Bronchial epithelial cell (primary cell): ENCODE measurements at regions not wholly inside any gene's neighbourhood (a gene's known extent, or its start where the extent isn't known, plus 50 kb on each side); places are given as distances from the start of the nearest gene placed in this dataset.

Source experiments
- DNase-seq: peaks from one replicate; pipeline ENCODE4 v3.0.0-alpha.2; 2010; ENCODE audit warnings: low read depth
- FAIRE-seq: peaks from 2 replicates; lab custom pipeline; 2011; peaks lifted over from hg19 to GRCh38; lab: Jason Lieb, UNC
- H3K27me3 ChIP-seq: 2 replicates; pipeline ENCODE4 v1.5.1; 2011; ENCODE audit warnings: low read length; ENCODE audit not compliant: control insufficient read depth, insufficient read depth
- H3K36me3 ChIP-seq: 2 replicates; pipeline ENCODE4 v1.5.1; 2011; ENCODE audit warnings: low read length; ENCODE audit not compliant: control insufficient read depth, insufficient read depth
- H3K4me3 ChIP-seq: 2 replicates; pipeline ENCODE4 v1.5.1; 2011; ENCODE audit warnings: mild to moderate bottlenecking, low read depth, low read length, control low read depth
- TF ChIP-seq, protein P1 (sequence below): IDR thresholded peaks from 2 replicates; pipeline ENCODE4 v1.5.1; 2011; ENCODE audit warnings: mild to moderate bottlenecking, moderate library complexity, low read length, control low read depth, inconsistent platforms; ENCODE audit not compliant: insufficient read depth, severe bottlenecking

GRCh38 chr1:186557147-186557777 lies 96.3 kb upstream of the PDC start:
- TF ChIP-seq, protein P1, sequence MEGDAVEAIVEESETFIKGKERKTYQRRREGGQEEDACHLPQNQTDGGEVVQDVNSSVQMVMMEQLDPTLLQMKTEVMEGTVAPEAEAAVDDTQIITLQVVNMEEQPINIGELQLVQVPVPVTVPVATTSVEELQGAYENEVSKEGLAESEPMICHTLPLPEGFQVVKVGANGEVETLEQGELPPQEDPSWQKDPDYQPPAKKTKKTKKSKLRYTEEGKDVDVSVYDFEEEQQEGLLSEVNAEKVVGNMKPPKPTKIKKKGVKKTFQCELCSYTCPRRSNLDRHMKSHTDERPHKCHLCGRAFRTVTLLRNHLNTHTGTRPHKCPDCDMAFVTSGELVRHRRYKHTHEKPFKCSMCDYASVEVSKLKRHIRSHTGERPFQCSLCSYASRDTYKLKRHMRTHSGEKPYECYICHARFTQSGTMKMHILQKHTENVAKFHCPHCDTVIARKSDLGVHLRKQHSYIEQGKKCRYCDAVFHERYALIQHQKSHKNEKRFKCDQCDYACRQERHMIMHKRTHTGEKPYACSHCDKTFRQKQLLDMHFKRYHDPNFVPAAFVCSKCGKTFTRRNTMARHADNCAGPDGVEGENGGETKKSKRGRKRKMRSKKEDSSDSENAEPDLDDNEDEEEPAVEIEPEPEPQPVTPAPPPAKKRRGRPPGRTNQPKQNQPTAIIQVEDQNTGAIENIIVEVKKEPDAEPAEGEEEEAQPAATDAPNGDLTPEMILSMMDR, result no peak
- H3K4me3 ChIP-seq, result no peak overlapping the region
- DNase-seq (no peak), FAIRE-seq (no peak)
- no peaks in the 10 kb centered on the region for H3K27me3 ChIP-seq
- H3K36me3 ChIP-seq, result no peaks in the 10 kb centered on the region

- no peaks in the 10 kb centered on the region for H3K36me3 ChIP-seq
- H3K27me3 ChIP-seq, result no peaks in the 10 kb centered on the region
- FAIRE-seq, result no peak
- TF ChIP-seq, protein P1, result no peak
- H3K4me3 ChIP-seq, result no peak overlapping the region
- no peak for DNase-seq
Observed at GRCh38 chr1:186550832-186551231, 89.9 kb upstream of the PDC start.

DNA sequence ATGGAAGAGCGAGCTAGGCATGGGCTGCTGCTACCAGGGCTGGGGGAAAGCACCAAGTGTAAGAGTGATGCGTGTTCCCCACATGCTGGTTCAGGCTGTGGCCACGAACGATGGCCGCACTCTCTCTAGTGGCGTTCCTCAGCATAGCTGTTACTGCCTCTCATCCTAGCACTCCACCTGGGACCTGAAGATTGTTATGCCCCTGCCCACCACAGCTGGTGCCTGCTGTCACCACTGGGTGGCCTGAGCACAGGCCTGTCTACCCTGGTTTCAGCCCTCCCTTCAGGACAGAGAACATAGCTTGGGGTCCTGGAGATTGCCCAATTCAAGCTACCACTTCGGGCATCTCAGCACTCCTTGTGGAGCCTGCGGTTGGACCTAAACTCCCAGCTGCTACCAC lies 80.1 kb upstream of the PDC start:
- TF ChIP-seq, protein P1, result no peak
- no peaks in the 10 kb centered on the region for H3K36me3 ChIP-seq
- H3K4me3 ChIP-seq, result no peak overlapping the region
- H3K27me3 ChIP-seq, result no peaks in the 10 kb centered on the region
- DNase-seq, result no peak
- FAIRE-seq, result peak; percentile 60

- FAIRE-seq (no peak), DNase-seq (no peak)
- Histone ChIP-seq H3K27me3 (no peaks in the 10 kb centered on the region), H3K36me3 (no peaks in the 10 kb centered on the region), H3K4me3 (no peak overlapping the region)
- TF ChIP-seq, protein P1, result no peak
Observed at GRCh38 chr1:186540521-186540920, 79.6 kb upstream of the PDC start.

DNA sequence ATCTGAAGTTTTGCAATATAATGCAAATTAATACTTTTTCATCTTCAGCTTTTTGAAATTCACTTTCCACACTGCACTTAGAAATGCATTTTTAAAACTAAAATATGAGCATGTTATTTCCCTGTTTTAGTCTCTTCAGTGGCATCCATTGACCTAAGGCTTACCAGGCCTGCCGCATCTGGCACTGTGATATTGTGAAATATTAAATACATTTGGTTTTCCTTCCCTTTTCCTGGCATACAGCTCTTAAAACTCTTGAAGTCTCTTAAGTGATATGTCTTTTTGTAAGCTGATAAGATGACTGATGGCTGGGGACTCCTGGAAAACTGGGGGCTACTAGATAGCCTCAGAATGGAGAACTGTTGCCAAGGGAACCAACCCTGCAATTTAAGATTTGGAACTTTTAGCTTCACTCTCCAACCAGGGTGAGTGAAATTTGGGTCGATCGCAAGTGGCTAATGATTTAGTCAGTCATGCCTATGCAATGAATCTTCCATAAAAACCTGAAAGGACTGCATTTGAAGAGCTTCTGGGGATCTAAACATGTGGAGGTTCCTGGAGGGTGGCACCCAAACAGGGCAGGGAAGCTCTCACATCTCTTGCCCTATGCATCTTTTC lies 75.5 kb upstream of the PDC start:
- H3K36me3 ChIP-seq, result no peaks in the 10 kb centered on the region
- FAIRE-seq (no peak), DNase-seq (peak; percentile 34)
- no peaks in the 10 kb centered on the region for H3K27me3 ChIP-seq
- TF ChIP-seq, protein P1, result no peak
- no peak overlapping the region for H3K4me3 ChIP-seq
